GM12878 (cell line): ENCODE measurements at regions not wholly inside any gene's neighbourhood (a gene's known extent, or its start where the extent isn't known, plus 50 kb on each side); places are given as distances from the start of the nearest gene placed in this dataset.

Experiments
- ATAC-seq: fragments of 200-7000 bp; cut with Tn5 transposase; 3 replicates; pipeline ENCODE4 v1.9.1; 2020; ENCODE audit warnings: mild to moderate bottlenecking, moderate library complexity
- BruUV-seq: library from RNA; stranded (reverse); fragments of 400-500 nt; replicated peaks from 2 replicates; lab custom pipeline; 2021; lab: Mats Ljungman, UMichigan
- CTCF ChIA-PET: fragments of 300-600 bp; sonication (Branson Sonifier 250); formaldehyde crosslinking; extraction: SDS; loops from one replicate; lab custom pipeline; 2021; ENCODE audit warnings: inconsistent platforms; lab: Yijun Ruan, JAX
- POLR2A ChIA-PET: fragments of 350-600 bp; formaldehyde crosslinking; extraction: SDS; loops from one replicate; lab custom pipeline; 2021; ENCODE audit warnings: inconsistent platforms; lab: Charles Lee
- RAD21 ChIA-PET: fragments of 300-600 bp; sonication (Branson Sonifier 250); formaldehyde crosslinking; loops from one replicate; lab custom pipeline; 2023; ENCODE audit warnings: antibody characterized with exemption; ENCODE audit not compliant: unreplicated experiment; lab: Charles Lee
- SMC1A ChIA-PET: fragments of 300-600 bp; sonication (Branson Sonifier 250); formaldehyde crosslinking; loops from one replicate; lab custom pipeline; 2023; ENCODE audit not compliant: unreplicated experiment, uncharacterized antibody; lab: Charles Lee
- DNase-seq: peaks from one replicate; pipeline ENCODE4 v3.0.0-alpha.2; 2011; ENCODE audit warnings: low read depth, low spot score
- FAIRE-seq: peaks from 3 replicates; lab custom pipeline; 2011; peaks lifted over from hg19 to GRCh38; lab: Jason Lieb, UNC
- H2AFZ ChIP-seq: 2 replicates; pipeline ENCODE4 v1.6.0; 2011; ENCODE audit warnings: low read depth, low read length, control low read depth; ENCODE audit not compliant: control insufficient read depth
- H3K27ac ChIP-seq: 2 replicates; pipeline ENCODE4 v1.5.1; 2011; ENCODE audit warnings: control low read depth; ENCODE audit not compliant: control insufficient read depth, insufficient read depth
- H3K27me3 ChIP-seq, 2 experiments: replicated peaks in 1 of 2; 2 replicates each; pipeline versions ENCODE4 v1.6.0 to v1.6.1; 2011; ENCODE audit warnings: low read length in 1 of 2; ENCODE audit not compliant: control insufficient read depth in 2 of 2, insufficient read depth in 2 of 2
- H3K36me3 ChIP-seq, 2 experiments: 2 replicates each; pipeline ENCODE4 v1.5.1; 2011; ENCODE audit warnings: low read length in 1 of 2; ENCODE audit not compliant: control insufficient read depth in 2 of 2, insufficient read depth in 2 of 2
- H3K4me1 ChIP-seq: 2 replicates; pipeline ENCODE4 v1.6.1; 2011; ENCODE audit warnings: mild to moderate bottlenecking, low read length, moderate library complexity, mixed read lengths; ENCODE audit not compliant: control insufficient read depth, insufficient read depth
- H3K4me2 ChIP-seq: 2 replicates; pipeline ENCODE4 v1.6.0; 2011; ENCODE audit warnings: control low read depth; ENCODE audit not compliant: control insufficient read depth, insufficient read depth
- H3K4me3 ChIP-seq: fragments of 200-600 bp; sonication (generic); 2 replicates; pipeline ENCODE4 v1.5.1; 2016
- H3K79me2 ChIP-seq: 2 replicates; pipeline ENCODE4 v1.6.0; 2011; ENCODE audit warnings: low read length; ENCODE audit not compliant: control insufficient read depth, insufficient read depth
- H3K9ac ChIP-seq: 2 replicates; pipeline ENCODE4 v1.8.0; 2011; ENCODE audit warnings: low read length, control low read depth, mixed read lengths; ENCODE audit not compliant: control insufficient read depth, insufficient read depth
- H3K9me3 ChIP-seq: replicated peaks from 3 replicates; pipeline ENCODE4 v1.5.1; 2011; ENCODE audit warnings: mild to moderate bottlenecking, low read length; ENCODE audit not compliant: control insufficient read depth, insufficient read depth
- H4K20me1 ChIP-seq: 2 replicates; pipeline ENCODE4 v1.6.0; 2011; ENCODE audit not compliant: control insufficient read depth, insufficient read depth
- CREB1 ChIP-seq: IDR thresholded peaks from 2 replicates; pipeline ENCODE4 v1.6.1; 2012; ENCODE audit warnings: low read depth, mild to moderate bottlenecking, inconsistent platforms
- JUNB ChIP-seq: IDR thresholded peaks from 2 replicates; pipeline ENCODE4 v1.6.1; 2016; ENCODE audit warnings: antibody characterized with exemption, mild to moderate bottlenecking
- JUND ChIP-seq: IDR thresholded peaks from 2 replicates; pipeline ENCODE4 v1.6.1; 2012; ENCODE audit warnings: low read depth, mild to moderate bottlenecking, low read length, improper control_type of control experiment, moderate library complexity
- MLLT1 ChIP-seq: fragments of 450-650 bp; IDR thresholded peaks from 2 replicates; pipeline ENCODE4 v1.6.1; 2016; ENCODE audit warnings: mild to moderate bottlenecking
- RAD51 ChIP-seq: fragments of 450-650 bp; IDR thresholded peaks from 2 replicates; pipeline ENCODE4 v1.6.1; 2016; ENCODE audit warnings: moderate library complexity, mild to moderate bottlenecking, inconsistent platforms
- WGBS: methylation state at CpG from one replicate; pipeline ENCODE4 v1.1.6; 2016; ENCODE audit warnings: low lambda C conversion rate; ENCODE audit not compliant: insufficient replicate concordance, insufficient coverage; ENCODE audit errors: missing lambda C conversion rate; 5-methylcytosine and 5-hydroxymethylcytosine counted together
- in situ Hi-C: fragments of 300-500 bp; cut with MboI; formaldehyde crosslinking; loops from 9 replicates; pipeline ENCODE4 v1.14.3; 2018; ENCODE audit warnings: mixed read lengths
- intact Hi-C: fragments of 100-400 bp; cut with micrococcal nuclease; formaldehyde crosslinking; loops from one replicate; pipeline ENCODE4 v1.14.2; 2022; ENCODE audit not compliant: unreplicated experiment

GRCh38 chr4:187413564-187414358, 581.8 kb upstream of the ZFP42 start (continued):
- TF ChIP-seq JUND (no peak), MLLT1 (no peak), RAD51 (no peak), JUNB (no peak)
- TF ChIP-seq, all 136 proteins: peak for 0

DNA sequence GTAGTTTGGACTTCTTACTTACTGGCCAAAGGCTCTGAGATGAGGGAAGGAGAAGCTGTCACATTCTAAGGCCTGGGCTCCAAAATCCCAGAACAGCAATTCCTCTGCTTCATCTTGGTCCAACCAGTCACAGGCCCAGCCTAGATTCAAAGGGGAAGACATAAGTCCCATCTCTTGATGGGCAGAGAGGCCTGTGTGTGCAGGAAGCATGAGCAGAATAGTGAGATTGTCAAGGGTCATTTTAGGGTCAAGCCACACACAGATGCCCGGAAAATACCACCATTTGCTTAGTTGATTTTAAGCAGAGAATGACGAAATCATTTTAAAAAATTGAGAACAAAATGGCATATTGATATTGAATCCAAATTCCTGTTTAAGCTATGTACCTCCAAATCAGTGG, 580.9 kb upstream of the ZFP42 start:
- no peak overlapping the region for H3K4me3 ChIP-seq
- BruUV-seq: no TSS peak
- no peak overlapping the region for H2AFZ ChIP-seq
- no peaks in the 10 kb centered on the region for H3K27me3 ChIP-seq
- no peak for TF ChIP-seq CREB1
- TF ChIP-seq, all 136 proteins: peak for 0
- ATAC-seq (no peak), DNase-seq (no peak), FAIRE-seq (no peak)
- no peaks in the 10 kb centered on the region; the same call in 2 of the 3 replicates for H3K9me3 ChIP-seq
- H3K27ac ChIP-seq: no peak overlapping the region
- no peak overlapping the region for H3K4me2 ChIP-seq
- ChIA-PET POLR2A (no interaction called here), SMC1A (no interaction called here), CTCF (no interaction called here), RAD21 (no interaction called here)
- no peak overlapping the region for H3K9ac ChIP-seq
- H3K36me3 ChIP-seq: no peaks in the 10 kb centered on the region
- H4K20me1 ChIP-seq: no peaks in the 10 kb centered on the region
- 2% methylated on average over 2 of the region's 2 CpGs for WGBS
- in situ Hi-C loops (no loop called here), intact Hi-C loops (no loop called here)
- no peaks in the 10 kb centered on the region for H3K79me2 ChIP-seq
- no peaks in the 10 kb centered on the region for H3K4me1 ChIP-seq
